ENCODE measurements at regions not wholly inside any gene's neighbourhood (a gene's known extent, or its start where the extent isn't known, plus 50 kb on each side); places are given as distances from the start of the nearest gene placed in this dataset.

DNA sequence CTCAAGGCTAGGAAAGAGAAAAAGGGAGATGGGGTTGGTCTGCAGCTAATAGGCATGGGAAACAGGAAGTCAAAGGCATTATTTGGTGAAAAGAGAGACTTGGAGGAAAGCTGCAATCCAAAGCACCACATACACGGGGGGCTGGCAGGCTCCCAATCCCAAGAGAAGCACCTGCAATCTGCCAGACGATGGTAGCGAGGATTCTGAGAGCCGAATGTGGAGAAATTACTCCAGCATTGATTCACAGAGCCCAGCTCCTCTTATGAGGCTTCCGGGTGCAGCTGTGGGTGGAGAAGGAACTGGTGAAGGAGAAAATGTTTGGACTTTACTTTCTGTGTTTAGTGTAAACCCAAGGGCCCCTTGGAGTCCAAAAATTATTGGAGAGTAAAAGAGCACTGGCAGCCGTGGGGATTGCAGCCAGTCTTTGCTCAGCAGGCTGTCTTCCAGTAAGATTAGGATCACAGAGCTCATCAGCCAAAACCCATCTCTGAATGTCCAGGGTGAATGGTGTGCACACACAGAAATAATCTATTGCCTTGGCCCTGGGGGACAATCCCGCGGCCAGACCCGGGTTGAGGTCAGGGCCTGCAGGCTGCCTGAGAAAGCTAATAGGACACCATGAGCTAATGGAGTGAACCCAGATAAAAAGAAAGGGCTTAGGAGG lies 197.6 kb downstream of the KIT start:
- ATAC-seq (ENCODE audit: low read depth), result no peak
- H3K27ac ChIP-seq (ENCODE audit: insufficient read depth, low read length), result no peak overlapping the region
- H4K5ac ChIP-seq (ENCODE audit: low read depth, low read length), result no peak overlapping the region
- no peak overlapping the region for H4K8ac ChIP-seq (ENCODE audit: low read depth in 2 of 2, low read length in 2 of 2)
- H2BK5ac ChIP-seq (ENCODE audit: low read depth, low read length, poor library complexity, severe bottlenecking), result no peak overlapping the region
- no peak overlapping the region for H3K18ac ChIP-seq (ENCODE audit: low read depth, low read length)
- no peak overlapping the region for H4K91ac ChIP-seq (ENCODE audit: insufficient read depth, low read depth, low read length)
- H3K9ac ChIP-seq (ENCODE audit: low read depth, low read length), result no peak overlapping the region
- H4K20me1 ChIP-seq (ENCODE audit: insufficient read depth, low read length), result no peaks in the 10 kb centered on the region
- H2AFZ ChIP-seq (replicated peaks; ENCODE audit: low read length, poor library complexity), result no peak overlapping the region
- intact Hi-C loops (cut with micrococcal nuclease), result no loop called here
- H2AK5ac ChIP-seq (ENCODE audit: low read depth, low read length), result no peak overlapping the region
- no TSS peak for BruUV-seq (replicated peaks)
- no peaks in the 10 kb centered on the region for H3K9me1 ChIP-seq (ENCODE audit: insufficient read depth, low read length)
- 66% methylated on average over 4 of the region's 9 CpGs; no CpG with 5 or more reads in 1 of the 2 experiments for WGBS, 2 experiments (ENCODE audit: extremely low coverage in 2 of 2, insufficient read length in 1 of 2)
- CTCF ChIA-PET, result interaction anchor here (1.4 kb wide), 1 partner anchor 116 kb away, joined by 4 read pairs; no protein-coding TSS in a partner anchor
- H3K9me3 ChIP-seq (ENCODE audit: control insufficient read depth, insufficient read depth, low read length), result no peaks in the 10 kb centered on the region; the same call in 1 of the 2 replicates
- no peak overlapping the region for H2BK20ac ChIP-seq (ENCODE audit: low read depth, low read length)
- H2AK9ac ChIP-seq (replicated peaks; ENCODE audit: low read depth, low read length, poor library complexity), result no peak overlapping the region
- H3K23ac ChIP-seq (ENCODE audit: low read depth, low read length), result no peak overlapping the region
- no peak overlapping the region for H3K4me2 ChIP-seq (ENCODE audit: low read depth, low read length)
- H2BK120ac ChIP-seq (ENCODE audit: low read depth, low read length), result no peak overlapping the region
- H3K4me3 ChIP-seq (ENCODE audit: insufficient read depth, low read depth, low read length), result no peak overlapping the region
- no peak overlapping the region for H2BK15ac ChIP-seq (ENCODE audit: low read depth, low read length)
- dilution Hi-C loops (cut with HindIII; ENCODE audit: low sequenced_read_pairs, unreplicated experiment), result no loop called here
- POLR2A ChIA-PET (ENCODE audit: unreplicated experiment), result no interaction called here
- H3K14ac ChIP-seq (replicated peaks; ENCODE audit: low read depth, low read length), result no peak overlapping the region
- no peak overlapping the region for H3K56ac ChIP-seq (ENCODE audit: extremely low read depth, insufficient read depth, low read length)
- H3K4ac ChIP-seq (ENCODE audit: low read depth, low read length), result no peak overlapping the region
- H3K36me3 ChIP-seq (ENCODE audit: control insufficient read depth, insufficient read depth, low read length), result no peaks in the 10 kb centered on the region
- TF ChIP-seq CHD1 (IDR thresholded peaks at IDR 0.05; ENCODE audit: low read depth, low read length) (no peak), RAD21 (IDR thresholded peaks at IDR 0.05; ENCODE audit: low read length) (no peak), MXI1 (IDR thresholded peaks at IDR 0.05; ENCODE audit: borderline replicate concordance, low read depth, low read length) (no peak), POLR2A (IDR thresholded peaks at IDR 0.05; ENCODE audit: low read depth, low read length) (no peak), MAFK (IDR thresholded peaks at IDR 0.05; ENCODE audit: low read depth, low read length) (no peak), FOS (IDR thresholded peaks at IDR 0.05; ENCODE audit: low read depth, low read length) (no peak), NFE2L2 (IDR thresholded peaks at IDR 0.05; ENCODE audit: low read depth, low read length) (no peak), RCOR1 (IDR thresholded peaks at IDR 0.05; ENCODE audit: insufficient replicate concordance, low read length) (no peak), RFX5 (IDR thresholded peaks at IDR 0.05; ENCODE audit: low read depth, low read length) (no peak), MAZ (IDR thresholded peaks at IDR 0.05; ENCODE audit: borderline replicate concordance, low read depth, low read length) (no peak), BHLHE40 (IDR thresholded peaks at IDR 0.05; ENCODE audit: low read depth, low read length) (no peak), CEBPB (IDR thresholded peaks at IDR 0.05; ENCODE audit: low read depth, low read length) (no peak), SMC3 (IDR thresholded peaks at IDR 0.05; ENCODE audit: low read depth, low read length) (no peak)
- TF ChIP-seq, protein P1, sequence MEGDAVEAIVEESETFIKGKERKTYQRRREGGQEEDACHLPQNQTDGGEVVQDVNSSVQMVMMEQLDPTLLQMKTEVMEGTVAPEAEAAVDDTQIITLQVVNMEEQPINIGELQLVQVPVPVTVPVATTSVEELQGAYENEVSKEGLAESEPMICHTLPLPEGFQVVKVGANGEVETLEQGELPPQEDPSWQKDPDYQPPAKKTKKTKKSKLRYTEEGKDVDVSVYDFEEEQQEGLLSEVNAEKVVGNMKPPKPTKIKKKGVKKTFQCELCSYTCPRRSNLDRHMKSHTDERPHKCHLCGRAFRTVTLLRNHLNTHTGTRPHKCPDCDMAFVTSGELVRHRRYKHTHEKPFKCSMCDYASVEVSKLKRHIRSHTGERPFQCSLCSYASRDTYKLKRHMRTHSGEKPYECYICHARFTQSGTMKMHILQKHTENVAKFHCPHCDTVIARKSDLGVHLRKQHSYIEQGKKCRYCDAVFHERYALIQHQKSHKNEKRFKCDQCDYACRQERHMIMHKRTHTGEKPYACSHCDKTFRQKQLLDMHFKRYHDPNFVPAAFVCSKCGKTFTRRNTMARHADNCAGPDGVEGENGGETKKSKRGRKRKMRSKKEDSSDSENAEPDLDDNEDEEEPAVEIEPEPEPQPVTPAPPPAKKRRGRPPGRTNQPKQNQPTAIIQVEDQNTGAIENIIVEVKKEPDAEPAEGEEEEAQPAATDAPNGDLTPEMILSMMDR (conservative IDR thresholded peaks at IDR 0.05; ENCODE audit: low read depth, low read length), result no peak
- TF ChIP-seq, protein P2, sequence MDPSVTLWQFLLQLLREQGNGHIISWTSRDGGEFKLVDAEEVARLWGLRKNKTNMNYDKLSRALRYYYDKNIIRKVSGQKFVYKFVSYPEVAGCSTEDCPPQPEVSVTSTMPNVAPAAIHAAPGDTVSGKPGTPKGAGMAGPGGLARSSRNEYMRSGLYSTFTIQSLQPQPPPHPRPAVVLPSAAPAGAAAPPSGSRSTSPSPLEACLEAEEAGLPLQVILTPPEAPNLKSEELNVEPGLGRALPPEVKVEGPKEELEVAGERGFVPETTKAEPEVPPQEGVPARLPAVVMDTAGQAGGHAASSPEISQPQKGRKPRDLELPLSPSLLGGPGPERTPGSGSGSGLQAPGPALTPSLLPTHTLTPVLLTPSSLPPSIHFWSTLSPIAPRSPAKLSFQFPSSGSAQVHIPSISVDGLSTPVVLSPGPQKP (IDR thresholded peaks at IDR 0.05; ENCODE audit: borderline replicate concordance, low read depth, low read length), result no peak
- TF ChIP-seq, protein P3, sequence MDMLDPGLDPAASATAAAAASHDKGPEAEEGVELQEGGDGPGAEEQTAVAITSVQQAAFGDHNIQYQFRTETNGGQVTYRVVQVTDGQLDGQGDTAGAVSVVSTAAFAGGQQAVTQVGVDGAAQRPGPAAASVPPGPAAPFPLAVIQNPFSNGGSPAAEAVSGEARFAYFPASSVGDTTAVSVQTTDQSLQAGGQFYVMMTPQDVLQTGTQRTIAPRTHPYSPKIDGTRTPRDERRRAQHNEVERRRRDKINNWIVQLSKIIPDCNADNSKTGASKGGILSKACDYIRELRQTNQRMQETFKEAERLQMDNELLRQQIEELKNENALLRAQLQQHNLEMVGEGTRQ (IDR thresholded peaks at IDR 0.05; ENCODE audit: low read depth, low read length), result no peak
- H3K79me1 ChIP-seq (ENCODE audit: low read depth in 1 of 2, low read length in 2 of 2), result no peaks in the 10 kb centered on the region
- H3K4me1 ChIP-seq (ENCODE audit: control insufficient read depth, insufficient read depth, low read length), result no peaks in the 10 kb centered on the region; the same call in 1 of the 2 replicates
- H3K27me3 ChIP-seq (ENCODE audit: control insufficient read depth, insufficient read depth, low read length), result peaks cover 25% of the 10 kb centered on the region
- in situ Hi-C loops (cut with MboI; ENCODE audit: low sequenced_read_pairs), result no loop called here
- no peak for DNase-seq

All from IMR-90 (cell line).